HG03045 (cell line): ENCODE measurements at regions not wholly inside any gene's neighbourhood (a gene's known extent, or its start where the extent isn't known, plus 50 kb on each side); places are given as distances from the start of the nearest gene placed in this dataset.
"Not testable (repeated sequence)": the region's sequence is repeated elsewhere in the genome, so short reads cannot be mapped to it uniquely, and the experiment has no call there.

Source experiments
- ATAC-seq: cut with Tn5 transposase; IDR thresholded peaks from one replicate; pipeline ENCODE4 v1.9.1; 2021; ENCODE audit warnings: mild to moderate bottlenecking, moderate library complexity; ENCODE audit not compliant: unreplicated experiment

- ATAC-seq, result no peak
Measured at GRCh38 chr4:65007841-65008439, 598.7 kb upstream of the TECRL start.

GRCh38 chr4:64975177-64975576 lies 565.9 kb upstream of the TECRL start:
- ATAC-seq, result no peak

- no peak for ATAC-seq
Measured at GRCh38 chr4:64969081-64969480, 559.8 kb upstream of the TECRL start.

GRCh38 chr4:64967286-64967685 lies 558.0 kb upstream of the TECRL start:
- ATAC-seq, result no peak

GRCh38 chr4:64960516-64960915 lies 551.3 kb upstream of the TECRL start:
- no peak for ATAC-seq

- no peak for ATAC-seq
Measured at GRCh38 chr4:64940698-64941097, 531.4 kb upstream of the TECRL start.

- no peak for ATAC-seq
Measured at GRCh38 chr4:64935469-64936001, 526.3 kb upstream of the TECRL start.

- no peak for ATAC-seq
Measured at GRCh38 chr4:64911846-64912245, 502.6 kb upstream of the TECRL start.

- ATAC-seq, result no peak
Measured at GRCh38 chr4:64903986-64904385, 494.7 kb upstream of the TECRL start.

GRCh38 chr4:64899563-64899962 lies 490.3 kb upstream of the TECRL start:
- no peak for ATAC-seq

- ATAC-seq, result not testable (repeated sequence)
Measured at GRCh38 chr4:64899030-64899429, 489.8 kb upstream of the TECRL start.

- ATAC-seq, result no peak
Measured at GRCh38 chr4:64897683-64898082, 488.4 kb upstream of the TECRL start.

GRCh38 chr4:64895031-64895430 lies 485.8 kb upstream of the TECRL start:
- ATAC-seq, result no peak

- ATAC-seq, result no peak
Measured at GRCh38 chr4:64893205-64893604, 484.0 kb upstream of the TECRL start.

GRCh38 chr4:64889906-64890610 lies 480.8 kb upstream of the TECRL start:
- no peak for ATAC-seq

GRCh38 chr4:64883087-64883807 lies 474.0 kb upstream of the TECRL start:
- ATAC-seq, result no peak

- no peak for ATAC-seq
Measured at GRCh38 chr4:64882311-64883086, 473.2 kb upstream of the TECRL start.

- no peak for ATAC-seq
Measured at GRCh38 chr4:64880557-64880956, 471.3 kb upstream of the TECRL start.

- ATAC-seq, result no peak
Measured at GRCh38 chr4:64876021-64876420, 466.8 kb upstream of the TECRL start.

- ATAC-seq, result no peak
Measured at GRCh38 chr4:64870558-64870957, 461.3 kb upstream of the TECRL start.

GRCh38 chr4:64857815-64858214 lies 448.6 kb upstream of the TECRL start:
- no peak for ATAC-seq
